ENCODE measurements at regions not wholly inside any gene's neighbourhood (a gene's known extent, or its start where the extent isn't known, plus 50 kb on each side); places are given as distances from the start of the nearest gene placed in this dataset.

DNA sequence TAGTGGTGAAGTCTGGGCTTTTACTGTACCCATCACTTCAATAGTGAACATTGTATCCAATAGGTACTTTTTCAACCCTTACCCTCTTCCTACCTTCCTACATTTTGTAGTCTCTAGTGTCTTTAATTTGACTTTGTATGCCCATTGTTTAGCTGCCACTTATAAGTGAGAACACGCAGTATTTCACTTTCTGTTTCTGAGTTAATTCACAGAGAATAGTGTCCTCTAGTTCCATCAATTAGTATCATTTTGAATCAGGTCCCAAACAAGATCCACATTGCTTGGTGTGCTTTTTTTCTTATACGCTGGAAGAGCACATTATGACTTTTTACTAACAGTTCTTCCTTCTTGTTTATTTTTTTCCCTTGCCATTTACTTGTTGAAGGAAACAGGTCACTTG is 176.0 kb upstream of the WDFY3 start:
- TF ChIP-seq POLR2A (IDR thresholded peaks at IDR 0.05): no peak
- TF ChIP-seq CTCF (IDR thresholded peaks at IDR 0.05): no peak
